SK-N-SH (cell line): ENCODE measurements at regions not wholly inside any gene's neighbourhood (a gene's known extent, or its start where the extent isn't known, plus 50 kb on each side); places are given as distances from the start of the nearest gene placed in this dataset.

Experiments used
- CTCF ChIA-PET: fragments of 300-600, 350-600 bp; formaldehyde crosslinking; extraction: SDS; loops from one replicate; lab custom pipeline; 2021; lab: Yijun Ruan, JAX
- POLR2A ChIA-PET: fragments of 350-600 bp; sonication (Branson Sonifier 250); formaldehyde crosslinking; extraction: SDS; loops from one replicate; lab custom pipeline; 2020; ENCODE audit warnings: antibody characterized with exemption, inconsistent platforms; lab: Yijun Ruan, JAX
- DNase-seq: peaks from one replicate; pipeline ENCODE4 v3.0.0; 2012
- H2AFZ ChIP-seq: fragments of 200-600 bp; sonication (generic); 2 replicates; pipeline ENCODE4 v1.8.1; 2016; ENCODE audit warnings: antibody characterized with exemption, mild to moderate bottlenecking, low read depth
- H3F3A ChIP-seq: fragments of 200-600 bp; sonication (generic); replicated peaks from 2 replicates; pipeline ENCODE3; 2016; ENCODE audit warnings: antibody characterized with exemption, mild to moderate bottlenecking; ENCODE audit not compliant: insufficient read depth
- H3K27ac ChIP-seq, 2 experiments: fragments of 200-500 bp in 1 of 2; fragments of 200-600 bp in 1 of 2; sonication (Bioruptor generic) in 1 of 2; sonication (generic), shearing (Covaris generic) in 1 of 2; 2 replicates each; pipeline versions ENCODE4 v1.5.1 to v1.6.1; 2014 to 2016; ENCODE audit warnings: low read depth in 2 of 2, inconsistent platforms in 1 of 2, low read length in 1 of 2, mild to moderate bottlenecking in 1 of 2, mixed read lengths in 1 of 2
- H3K27me3 ChIP-seq: fragments of 200-600 bp; sonication (generic), shearing (Covaris generic); 2 replicates; pipeline ENCODE4 v1.6.1; 2016; ENCODE audit warnings: mixed run types; ENCODE audit not compliant: insufficient read depth
- H3K36me3 ChIP-seq, 2 experiments: fragments of 200-500 bp in 1 of 2; fragments of 200-600 bp in 1 of 2; sonication (Bioruptor generic) in 1 of 2; sonication (generic) in 1 of 2; replicated peaks in 1 of 2; 2 replicates each; pipeline versions ENCODE3 to v1.5.1; 2014 to 2016; ENCODE audit warnings: low read length in 1 of 2, mild to moderate bottlenecking in 1 of 2; ENCODE audit not compliant: insufficient read depth in 2 of 2, control insufficient read depth in 1 of 2
- H3K4me1 ChIP-seq, 2 experiments: fragments of 200-500 bp in 1 of 2; fragments of 200-600 bp in 1 of 2; sonication (Bioruptor generic) in 1 of 2; sonication (generic), shearing (Covaris generic) in 1 of 2; 2 replicates each; pipeline versions ENCODE4 v1.5.1 to v1.6.1; 2014 to 2016; ENCODE audit warnings: low read depth in 1 of 2, low read length in 1 of 2, mixed run types in 1 of 2; ENCODE audit not compliant: insufficient read depth in 2 of 2, control insufficient read depth in 1 of 2
- H3K4me2 ChIP-seq: fragments of 200-600 bp; sonication (generic), shearing (Covaris generic); 2 replicates; pipeline ENCODE4 v1.6.1; 2017; ENCODE audit warnings: mixed run types
- H3K4me3 ChIP-seq, 2 experiments: fragments of 200-500 bp in 1 of 2; fragments of 200-600 bp in 1 of 2; sonication (Bioruptor generic) in 1 of 2; sonication (generic), shearing (Covaris generic) in 1 of 2; 2 replicates each; pipeline versions ENCODE4 v1.5.1 to v1.8.1; 2014 to 2016; ENCODE audit warnings: low read depth in 2 of 2, inconsistent platforms in 1 of 2, low read length in 1 of 2, mild to moderate bottlenecking in 1 of 2, mixed read lengths in 1 of 2, moderate library complexity in 1 of 2
- H3K79me2 ChIP-seq: fragments of 200-600 bp; sonication (generic); 2 replicates; pipeline ENCODE4 v1.8.1; 2017; ENCODE audit warnings: mild to moderate bottlenecking; ENCODE audit not compliant: insufficient read depth
- H3K9ac ChIP-seq: fragments of 200-600 bp; sonication (generic); 2 replicates; pipeline ENCODE4 v1.6.1; 2017; ENCODE audit warnings: mixed run types
- H3K9me2 ChIP-seq: fragments of 200-600 bp; sonication (generic); 2 replicates; pipeline ENCODE4 v1.6.1; 2017; ENCODE audit warnings: mixed run types
- H3K9me3 ChIP-seq: fragments of 200-600 bp; sonication (generic); 2 replicates; pipeline ENCODE4 v1.6.1; 2017; ENCODE audit warnings: mixed run types, mild to moderate bottlenecking, moderate library complexity
- H4K20me1 ChIP-seq: fragments of 200-600 bp; sonication (generic); 2 replicates; pipeline ENCODE4 v1.6.1; 2017; ENCODE audit warnings: mild to moderate bottlenecking, mixed run types; ENCODE audit not compliant: insufficient read depth
- CHD2 ChIP-seq: fragments of 150-350 bp; IDR thresholded peaks from 2 replicates; pipeline ENCODE4 v1.6.1; 2018; ENCODE audit warnings: low read length; ENCODE audit not compliant: partially characterized antibody
- ELF1 ChIP-seq: IDR thresholded peaks from 2 replicates; pipeline ENCODE4 v1.4.0; 2012
- FOSL2 ChIP-seq: IDR thresholded peaks from 2 replicates; pipeline ENCODE4 v1.4.0; 2012; ENCODE audit warnings: low read depth, mild to moderate bottlenecking, moderate library complexity, borderline replicate concordance
- FOXJ3 ChIP-seq: sonication (generic); formaldehyde crosslinking; IDR thresholded peaks from 2 replicates; pipeline ENCODE4 v1.5.1; 2020; ENCODE audit warnings: mild to moderate bottlenecking, missing genetic modification reagents
- FOXM1 ChIP-seq: IDR thresholded peaks from 2 replicates; pipeline ENCODE4 v1.4.0; 2012; ENCODE audit warnings: low read depth, mild to moderate bottlenecking
- GABPA ChIP-seq: IDR thresholded peaks from 2 replicates; pipeline ENCODE4 v1.4.0; 2012; ENCODE audit warnings: low read depth, mild to moderate bottlenecking
- JUND ChIP-seq: IDR thresholded peaks from 2 replicates; pipeline ENCODE4 v1.4.0; 2012
- MEF2A ChIP-seq: IDR thresholded peaks from 2 replicates; pipeline ENCODE4 v1.4.0; 2012; ENCODE audit warnings: low read depth, borderline replicate concordance
- MXI1 ChIP-seq: IDR thresholded peaks from 2 replicates; pipeline ENCODE4 v1.6.1; 2012; ENCODE audit warnings: mild to moderate bottlenecking, low read depth, low read length, improper control_type of control experiment
- NRF1 ChIP-seq: IDR thresholded peaks from 2 replicates; pipeline ENCODE4 v1.6.1; 2012; ENCODE audit warnings: low read depth, mild to moderate bottlenecking, low read length
- RFX5 ChIP-seq: IDR thresholded peaks from 2 replicates; pipeline ENCODE4 v1.6.1; 2012; ENCODE audit warnings: mild to moderate bottlenecking, improper control_type of control experiment, low read length
- RXRA ChIP-seq: IDR thresholded peaks from 2 replicates; pipeline ENCODE4 v1.4.0; 2012; ENCODE audit warnings: low read depth, mild to moderate bottlenecking, borderline replicate concordance
- SMC3 ChIP-seq: IDR thresholded peaks from 2 replicates; pipeline ENCODE4 v1.6.1; 2012; ENCODE audit warnings: low read depth, low read length, improper control_type of control experiment
- TAF1 ChIP-seq: IDR thresholded peaks from 2 replicates; pipeline ENCODE4 v1.6.1; 2012; ENCODE audit warnings: low read depth, mild to moderate bottlenecking, low read length, moderate library complexity, borderline replicate concordance
- TCF12 ChIP-seq: IDR thresholded peaks from 2 replicates; pipeline ENCODE4 v1.4.0; 2012
- WGBS: methylation state at CpG from one replicate; pipeline ENCODE4 v1.1.6; 2017; ENCODE audit warnings: low lambda C conversion rate; 5-methylcytosine and 5-hydroxymethylcytosine counted together
- TF ChIP-seq, protein P1 (sequence below): fragments of 150-350 bp; IDR thresholded peaks from 2 replicates; pipeline ENCODE4 v1.6.1; 2016; ENCODE audit warnings: mild to moderate bottlenecking, low read depth, low read length
- TF ChIP-seq, protein P2 (sequence below): fragments of 200-600 bp; sonication (generic); IDR thresholded peaks from 2 replicates; pipeline ENCODE4 v1.6.1; 2017; ENCODE audit warnings: antibody characterized with exemption, mild to moderate bottlenecking, moderate library complexity
- TF ChIP-seq, protein P3 (sequence below): IDR thresholded peaks from 2 replicates; pipeline ENCODE4; 2012
- TF ChIP-seq, protein P4 (sequence below): IDR thresholded peaks from 2 replicates; pipeline ENCODE4 v1.6.1; 2012; ENCODE audit warnings: mild to moderate bottlenecking, low read depth, low read length, moderate library complexity

DNA sequence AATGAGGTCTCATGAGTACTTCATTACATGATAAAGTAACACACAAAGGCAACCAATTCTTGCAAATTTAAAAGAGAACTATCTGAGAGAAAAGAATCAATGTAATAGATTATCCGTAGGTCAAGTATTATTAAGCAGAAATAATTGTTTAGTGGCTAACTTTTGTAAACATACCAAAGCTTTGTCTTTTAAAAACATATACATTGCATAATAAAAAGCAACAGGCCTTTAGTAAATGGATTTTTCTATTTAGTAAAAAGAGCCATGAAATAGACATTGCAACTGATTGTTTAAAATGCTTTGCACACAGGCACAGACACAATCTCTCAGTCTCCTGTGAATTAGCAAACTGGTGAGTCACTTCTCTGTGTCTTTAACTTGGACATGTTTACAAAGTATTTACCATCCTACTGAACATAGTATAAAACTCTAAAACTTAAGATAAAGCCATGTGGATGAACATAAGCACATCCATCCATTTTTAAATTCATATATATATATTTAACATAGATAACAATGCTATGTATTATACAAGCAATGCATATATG lies 518.7 kb upstream of the MGAT4C start:
- Histone ChIP-seq H3K4me1 (no peaks in the 10 kb centered on the region), H3K4me3 (no peak overlapping the region), H3K27me3 (no peaks in the 10 kb centered on the region), H3K4me2 (no peak overlapping the region), H3K36me3 (no peaks in the 10 kb centered on the region), H3K79me2 (no peaks in the 10 kb centered on the region), H3K9me3 (no peaks in the 10 kb centered on the region), H3K27ac (no peak overlapping the region), H4K20me1 (no peaks in the 10 kb centered on the region), H3K9ac (no peak overlapping the region), H3F3A (no peaks in the 10 kb centered on the region), H2AFZ (no peak overlapping the region; the same call in 1 of the 2 replicates), H3K9me2 (no peaks in the 10 kb centered on the region)
- POLR2A ChIA-PET, result no interaction called here
- 98% methylated on average over 1 of the region's 1 CpG for WGBS
- CTCF ChIA-PET, result interaction anchor here (0.5 to 1.0 kb wide), 2 partner anchors 35 to 971 kb away, joined by 3 read pairs; no protein-coding TSS in a partner anchor
- no peak for TF ChIP-seq GABPA
- no peak for TF ChIP-seq TAF1
- no peak for TF ChIP-seq FOXM1
- TF ChIP-seq SMC3, result no peak
- TF ChIP-seq NRF1, result no peak
- no peak for TF ChIP-seq FOSL2
- TF ChIP-seq, protein P1, sequence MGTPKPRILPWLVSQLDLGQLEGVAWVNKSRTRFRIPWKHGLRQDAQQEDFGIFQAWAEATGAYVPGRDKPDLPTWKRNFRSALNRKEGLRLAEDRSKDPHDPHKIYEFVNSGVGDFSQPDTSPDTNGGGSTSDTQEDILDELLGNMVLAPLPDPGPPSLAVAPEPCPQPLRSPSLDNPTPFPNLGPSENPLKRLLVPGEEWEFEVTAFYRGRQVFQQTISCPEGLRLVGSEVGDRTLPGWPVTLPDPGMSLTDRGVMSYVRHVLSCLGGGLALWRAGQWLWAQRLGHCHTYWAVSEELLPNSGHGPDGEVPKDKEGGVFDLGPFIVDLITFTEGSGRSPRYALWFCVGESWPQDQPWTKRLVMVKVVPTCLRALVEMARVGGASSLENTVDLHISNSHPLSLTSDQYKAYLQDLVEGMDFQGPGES, result no peak
- TF ChIP-seq FOXJ3 (CRISPR knock-in tag), result no peak
- TF ChIP-seq JUND, result no peak
- DNase-seq, result no peak

DNA sequence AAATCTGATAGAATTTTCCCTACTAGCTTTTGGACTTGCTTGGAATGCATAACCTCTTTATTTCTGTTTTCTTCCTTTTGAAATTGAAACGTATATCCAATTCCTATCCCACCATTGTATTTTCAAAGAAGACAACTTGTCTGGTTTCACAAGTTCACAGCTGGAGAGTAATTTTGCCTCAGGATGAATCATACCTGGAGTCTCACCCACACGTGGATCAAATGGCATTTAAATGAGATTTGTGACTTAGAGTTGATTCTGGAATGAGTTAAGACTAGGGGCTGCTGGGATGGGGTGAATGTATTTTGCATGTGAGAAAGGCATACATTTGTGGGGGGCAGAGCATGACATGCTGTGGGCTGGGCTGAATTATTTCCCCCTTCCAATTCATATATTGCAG lies 516.5 kb upstream of the MGAT4C start:
- H3F3A ChIP-seq, result no peaks in the 10 kb centered on the region
- H2AFZ ChIP-seq, result no peak overlapping the region
- no peaks in the 10 kb centered on the region for H3K9me2 ChIP-seq
- no peaks in the 10 kb centered on the region for H3K27me3 ChIP-seq
- H3K9me3 ChIP-seq, result no peaks in the 10 kb centered on the region
- no peak for DNase-seq
- H3K9ac ChIP-seq, result no peak overlapping the region
- no peak overlapping the region for H3K27ac ChIP-seq
- H3K4me3 ChIP-seq, result no peak overlapping the region
- H4K20me1 ChIP-seq, result no peaks in the 10 kb centered on the region
- POLR2A ChIA-PET, result no interaction called here
- no peaks in the 10 kb centered on the region for H3K4me1 ChIP-seq
- WGBS, result 64% methylated on average over 2 of the region's 2 CpGs
- no peaks in the 10 kb centered on the region for H3K36me3 ChIP-seq
- CTCF ChIA-PET, result interaction anchor here (0.9 kb wide), 1 partner anchor 22 kb away, joined by 3 read pairs; no protein-coding TSS in a partner anchor
- no peak overlapping the region for H3K4me2 ChIP-seq
- H3K79me2 ChIP-seq, result no peaks in the 10 kb centered on the region
- no peak for TF ChIP-seq GABPA
- TF ChIP-seq ELF1, result no peak
- no peak for TF ChIP-seq NRF1
- no peak for TF ChIP-seq FOXM1
- TF ChIP-seq, protein P2, sequence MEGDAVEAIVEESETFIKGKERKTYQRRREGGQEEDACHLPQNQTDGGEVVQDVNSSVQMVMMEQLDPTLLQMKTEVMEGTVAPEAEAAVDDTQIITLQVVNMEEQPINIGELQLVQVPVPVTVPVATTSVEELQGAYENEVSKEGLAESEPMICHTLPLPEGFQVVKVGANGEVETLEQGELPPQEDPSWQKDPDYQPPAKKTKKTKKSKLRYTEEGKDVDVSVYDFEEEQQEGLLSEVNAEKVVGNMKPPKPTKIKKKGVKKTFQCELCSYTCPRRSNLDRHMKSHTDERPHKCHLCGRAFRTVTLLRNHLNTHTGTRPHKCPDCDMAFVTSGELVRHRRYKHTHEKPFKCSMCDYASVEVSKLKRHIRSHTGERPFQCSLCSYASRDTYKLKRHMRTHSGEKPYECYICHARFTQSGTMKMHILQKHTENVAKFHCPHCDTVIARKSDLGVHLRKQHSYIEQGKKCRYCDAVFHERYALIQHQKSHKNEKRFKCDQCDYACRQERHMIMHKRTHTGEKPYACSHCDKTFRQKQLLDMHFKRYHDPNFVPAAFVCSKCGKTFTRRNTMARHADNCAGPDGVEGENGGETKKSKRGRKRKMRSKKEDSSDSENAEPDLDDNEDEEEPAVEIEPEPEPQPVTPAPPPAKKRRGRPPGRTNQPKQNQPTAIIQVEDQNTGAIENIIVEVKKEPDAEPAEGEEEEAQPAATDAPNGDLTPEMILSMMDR, result no peak
- no peak for TF ChIP-seq CHD2
- no peak for TF ChIP-seq RXRA
- no peak for TF ChIP-seq TCF12
- TF ChIP-seq, protein P3, sequence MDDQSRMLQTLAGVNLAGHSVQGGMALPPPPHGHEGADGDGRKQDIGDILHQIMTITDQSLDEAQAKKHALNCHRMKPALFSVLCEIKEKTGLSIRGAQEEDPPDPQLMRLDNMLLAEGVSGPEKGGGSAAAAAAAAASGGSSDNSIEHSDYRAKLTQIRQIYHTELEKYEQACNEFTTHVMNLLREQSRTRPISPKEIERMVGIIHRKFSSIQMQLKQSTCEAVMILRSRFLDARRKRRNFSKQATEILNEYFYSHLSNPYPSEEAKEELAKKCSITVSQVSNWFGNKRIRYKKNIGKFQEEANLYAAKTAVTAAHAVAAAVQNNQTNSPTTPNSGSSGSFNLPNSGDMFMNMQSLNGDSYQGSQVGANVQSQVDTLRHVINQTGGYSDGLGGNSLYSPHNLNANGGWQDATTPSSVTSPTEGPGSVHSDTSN, result no peak
- no peak for TF ChIP-seq FOSL2
- TF ChIP-seq MEF2A, result no peak
- no peak for TF ChIP-seq MXI1
- TF ChIP-seq, protein P4, sequence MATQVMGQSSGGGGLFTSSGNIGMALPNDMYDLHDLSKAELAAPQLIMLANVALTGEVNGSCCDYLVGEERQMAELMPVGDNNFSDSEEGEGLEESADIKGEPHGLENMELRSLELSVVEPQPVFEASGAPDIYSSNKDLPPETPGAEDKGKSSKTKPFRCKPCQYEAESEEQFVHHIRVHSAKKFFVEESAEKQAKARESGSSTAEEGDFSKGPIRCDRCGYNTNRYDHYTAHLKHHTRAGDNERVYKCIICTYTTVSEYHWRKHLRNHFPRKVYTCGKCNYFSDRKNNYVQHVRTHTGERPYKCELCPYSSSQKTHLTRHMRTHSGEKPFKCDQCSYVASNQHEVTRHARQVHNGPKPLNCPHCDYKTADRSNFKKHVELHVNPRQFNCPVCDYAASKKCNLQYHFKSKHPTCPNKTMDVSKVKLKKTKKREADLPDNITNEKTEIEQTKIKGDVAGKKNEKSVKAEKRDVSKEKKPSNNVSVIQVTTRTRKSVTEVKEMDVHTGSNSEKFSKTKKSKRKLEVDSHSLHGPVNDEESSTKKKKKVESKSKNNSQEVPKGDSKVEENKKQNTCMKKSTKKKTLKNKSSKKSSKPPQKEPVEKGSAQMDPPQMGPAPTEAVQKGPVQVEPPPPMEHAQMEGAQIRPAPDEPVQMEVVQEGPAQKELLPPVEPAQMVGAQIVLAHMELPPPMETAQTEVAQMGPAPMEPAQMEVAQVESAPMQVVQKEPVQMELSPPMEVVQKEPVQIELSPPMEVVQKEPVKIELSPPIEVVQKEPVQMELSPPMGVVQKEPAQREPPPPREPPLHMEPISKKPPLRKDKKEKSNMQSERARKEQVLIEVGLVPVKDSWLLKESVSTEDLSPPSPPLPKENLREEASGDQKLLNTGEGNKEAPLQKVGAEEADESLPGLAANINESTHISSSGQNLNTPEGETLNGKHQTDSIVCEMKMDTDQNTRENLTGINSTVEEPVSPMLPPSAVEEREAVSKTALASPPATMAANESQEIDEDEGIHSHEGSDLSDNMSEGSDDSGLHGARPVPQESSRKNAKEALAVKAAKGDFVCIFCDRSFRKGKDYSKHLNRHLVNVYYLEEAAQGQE, result no peak
- TF ChIP-seq SMC3, result no peak
- no peak for TF ChIP-seq RFX5
- TF ChIP-seq, protein P1, result no peak
